ENCODE measurements at regions not wholly inside any gene's neighbourhood (a gene's known extent, or its start where the extent isn't known, plus 50 kb on each side); places are given as distances from the start of the nearest gene placed in this dataset.

DNA sequence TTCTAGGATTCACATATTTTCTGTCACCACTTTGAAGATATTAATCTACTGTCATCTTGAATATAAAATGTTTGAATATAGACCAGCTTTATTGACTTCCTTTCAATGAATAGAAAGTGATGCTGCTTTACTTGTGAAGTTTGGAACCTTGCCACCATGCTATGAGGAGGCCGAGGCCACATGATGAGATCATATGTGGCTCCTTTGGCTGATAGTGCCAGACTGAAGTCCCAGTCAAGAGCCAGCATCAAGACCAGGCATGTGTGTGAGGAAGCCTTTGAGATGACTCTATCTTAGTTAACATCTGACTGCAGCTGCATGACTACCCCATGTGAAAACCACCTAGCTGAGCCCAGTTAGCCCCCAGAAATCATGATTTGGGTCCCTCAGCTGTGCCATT lies 169.5 kb downstream of the OTOR start:
- TF ChIP-seq POLR2A (IDR thresholded peaks at IDR 0.05): no peak
- TF ChIP-seq, protein P1, sequence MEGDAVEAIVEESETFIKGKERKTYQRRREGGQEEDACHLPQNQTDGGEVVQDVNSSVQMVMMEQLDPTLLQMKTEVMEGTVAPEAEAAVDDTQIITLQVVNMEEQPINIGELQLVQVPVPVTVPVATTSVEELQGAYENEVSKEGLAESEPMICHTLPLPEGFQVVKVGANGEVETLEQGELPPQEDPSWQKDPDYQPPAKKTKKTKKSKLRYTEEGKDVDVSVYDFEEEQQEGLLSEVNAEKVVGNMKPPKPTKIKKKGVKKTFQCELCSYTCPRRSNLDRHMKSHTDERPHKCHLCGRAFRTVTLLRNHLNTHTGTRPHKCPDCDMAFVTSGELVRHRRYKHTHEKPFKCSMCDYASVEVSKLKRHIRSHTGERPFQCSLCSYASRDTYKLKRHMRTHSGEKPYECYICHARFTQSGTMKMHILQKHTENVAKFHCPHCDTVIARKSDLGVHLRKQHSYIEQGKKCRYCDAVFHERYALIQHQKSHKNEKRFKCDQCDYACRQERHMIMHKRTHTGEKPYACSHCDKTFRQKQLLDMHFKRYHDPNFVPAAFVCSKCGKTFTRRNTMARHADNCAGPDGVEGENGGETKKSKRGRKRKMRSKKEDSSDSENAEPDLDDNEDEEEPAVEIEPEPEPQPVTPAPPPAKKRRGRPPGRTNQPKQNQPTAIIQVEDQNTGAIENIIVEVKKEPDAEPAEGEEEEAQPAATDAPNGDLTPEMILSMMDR (IDR thresholded peaks at IDR 0.05): no peak
